IPS-11a (cell line): ENCODE measurements at regions not wholly inside any gene's neighbourhood (a gene's known extent, or its start where the extent isn't known, plus 50 kb on each side); places are given as distances from the start of the nearest gene placed in this dataset.

Source experiments
- H3K4me3 ChIP-seq: one replicate; pipeline ENCODE4 v1.5.1; 2013; ENCODE audit warnings: low read depth, low read length, control low read depth

- H3K4me3 ChIP-seq: no peak overlapping the region
Observed at GRCh38 chr18:25814841-25815458, 275.5 kb downstream of the SS18 start.

GRCh38 chr18:25813110-25813509, 277.3 kb downstream of the SS18 start:
- no peak overlapping the region for H3K4me3 ChIP-seq

- no peak overlapping the region for H3K4me3 ChIP-seq
Observed at GRCh38 chr18:25810736-25811135, 279.7 kb downstream of the SS18 start.

- H3K4me3 ChIP-seq: no peak overlapping the region
Observed at GRCh38 chr18:25805939-25806338, 284.5 kb downstream of the SS18 start.

- no peak overlapping the region for H3K4me3 ChIP-seq
Observed at GRCh38 chr18:25805323-25805722, 285.1 kb downstream of the SS18 start.

- H3K4me3 ChIP-seq: no peak overlapping the region
Observed at GRCh38 chr18:25799231-25799630, 291.2 kb downstream of the SS18 start.

GRCh38 chr18:25798046-25798445, 292.4 kb downstream of the SS18 start:
- no peak overlapping the region for H3K4me3 ChIP-seq

- H3K4me3 ChIP-seq: no peak overlapping the region
Observed at GRCh38 chr18:25795213-25795612, 295.2 kb downstream of the SS18 start.

- no peak overlapping the region for H3K4me3 ChIP-seq
Observed at GRCh38 chr18:25787276-25787675, 303.1 kb downstream of the SS18 start.

GRCh38 chr18:25786758-25787157, 303.7 kb downstream of the SS18 start:
- no peak overlapping the region for H3K4me3 ChIP-seq

GRCh38 chr18:25780105-25780504, 310.3 kb downstream of the SS18 start:
- H3K4me3 ChIP-seq: no peak overlapping the region

- H3K4me3 ChIP-seq: no peak overlapping the region
Observed at GRCh38 chr18:25771796-25772195, 318.6 kb downstream of the SS18 start.

- H3K4me3 ChIP-seq: no peak overlapping the region
Observed at GRCh38 chr18:25764777-25765176, 325.6 kb downstream of the SS18 start.

GRCh38 chr18:25759111-25759510, 331.3 kb downstream of the SS18 start:
- no peak overlapping the region for H3K4me3 ChIP-seq

GRCh38 chr18:25743646-25744151, 346.7 kb downstream of the SS18 start:
- H3K4me3 ChIP-seq: no peak overlapping the region

GRCh38 chr18:25739376-25739775, 351.0 kb downstream of the SS18 start:
- no peak overlapping the region for H3K4me3 ChIP-seq

GRCh38 chr18:25737710-25738311, 352.6 kb downstream of the SS18 start:
- H3K4me3 ChIP-seq: no peak overlapping the region

GRCh38 chr18:25736516-25736915, 353.9 kb downstream of the SS18 start:
- H3K4me3 ChIP-seq: no peak overlapping the region

GRCh38 chr18:25735459-25735858, 355.0 kb downstream of the SS18 start:
- H3K4me3 ChIP-seq: no peak overlapping the region

GRCh38 chr18:25734336-25734735, 356.1 kb downstream of the SS18 start:
- H3K4me3 ChIP-seq: no peak overlapping the region

- H3K4me3 ChIP-seq: no peak overlapping the region
Observed at GRCh38 chr18:25732862-25733261, 357.6 kb downstream of the SS18 start.

- H3K4me3 ChIP-seq: no peak overlapping the region
Observed at GRCh38 chr18:25729072-25729471, 361.3 kb downstream of the SS18 start.
